Activated naive CD8-positive, alpha-beta T cell treated with anti-CD3 and anti-CD28 coated beads, Interleukin-2, amount 50 U/mL, for 24 hours (primary cell): ENCODE measurements at regions not wholly inside any gene's neighbourhood (a gene's known extent, or its start where the extent isn't known, plus 50 kb on each side); places are given as distances from the start of the nearest gene placed in this dataset.

Source experiments
- ATAC-seq: fragments of 150-1000 bp; cut with Tn5 transposase; one replicate; pipeline ENCODE4 v1.10.0; 2021
- DNase-seq: peaks from one replicate; pipeline ENCODE4 v3.0.0; 2021
- H3K27ac Mint-ChIP-seq: one replicate; pipeline ENCODE4 v1.8.0; 2021; ENCODE audit warnings: mild to moderate bottlenecking, mixed read lengths
- H3K27me3 Mint-ChIP-seq: one replicate; pipeline ENCODE4 v1.8.0; 2021; ENCODE audit warnings: mixed read lengths
- H3K36me3 Mint-ChIP-seq: one replicate; pipeline ENCODE4 v1.8.0; 2021; ENCODE audit warnings: low read depth, mixed read lengths
- H3K4me1 Mint-ChIP-seq: one replicate; pipeline ENCODE4 v1.8.0; 2021; ENCODE audit warnings: mixed read lengths
- H3K4me3 Mint-ChIP-seq: one replicate; pipeline ENCODE4 v1.8.0; 2021; ENCODE audit warnings: mild to moderate bottlenecking, moderate library complexity, mixed read lengths
- H3K9me3 Mint-ChIP-seq: one replicate; pipeline ENCODE4 v1.8.0; 2021; ENCODE audit warnings: mixed read lengths

- DNase-seq = no peak
- Mint-ChIP-seq H3K36me3 (no peaks in the 10 kb centered on the region), H3K27ac (no peak overlapping the region), H3K27me3 (no peaks in the 10 kb centered on the region), H3K9me3 (peaks cover 4% of the 10 kb centered on the region), H3K4me1 (no peaks in the 10 kb centered on the region), H3K4me3 (no peak overlapping the region)
- ATAC-seq = no peak
These were observed 106.7 kb downstream of the FOXF2 start for GRCh38 chr6:1496092-1496491.

- DNase-seq = no peak
- peaks cover 4% of the 10 kb centered on the region for H3K9me3 Mint-ChIP-seq
- H3K4me1 Mint-ChIP-seq = no peaks in the 10 kb centered on the region
- H3K27ac Mint-ChIP-seq = no peak overlapping the region
- no peak for ATAC-seq
- H3K36me3 Mint-ChIP-seq = no peaks in the 10 kb centered on the region
- no peak overlapping the region for H3K4me3 Mint-ChIP-seq
- peaks cover 2% of the 10 kb centered on the region for H3K27me3 Mint-ChIP-seq
These were observed 107.7 kb downstream of the FOXF2 start for GRCh38 chr6:1496836-1497760.

GRCh38 chr6:1497761-1498105, 108.4 kb downstream of the FOXF2 start:
- Mint-ChIP-seq H3K36me3 (no peaks in the 10 kb centered on the region), H3K4me3 (no peak overlapping the region), H3K27me3 (peaks cover 2% of the 10 kb centered on the region)

GRCh38 chr6:1498491-1499113, 109.2 kb downstream of the FOXF2 start:
- Mint-ChIP-seq H3K27ac (no peak overlapping the region), H3K9me3 (peaks cover 4% of the 10 kb centered on the region), H3K27me3 (peaks cover 2% of the 10 kb centered on the region), H3K4me3 (no peak overlapping the region), H3K36me3 (no peaks in the 10 kb centered on the region), H3K4me1 (no peaks in the 10 kb centered on the region)
- ATAC-seq (no peak), DNase-seq (no peak)

More at GRCh38 chr6:1497761-1498105, 108.4 kb downstream of the FOXF2 start:
- DNase-seq = no peak
- peaks cover 4% of the 10 kb centered on the region for H3K9me3 Mint-ChIP-seq
- no peak for ATAC-seq
- no peak overlapping the region for H3K27ac Mint-ChIP-seq
- H3K4me1 Mint-ChIP-seq = no peaks in the 10 kb centered on the region

GRCh38 chr6:1499777-1500176, 109.9 kb upstream of the FOXC1 start:
- H3K27me3 Mint-ChIP-seq = peaks cover 2% of the 10 kb centered on the region
- H3K27ac Mint-ChIP-seq = no peak overlapping the region
- DNase-seq = no peak
- no peak overlapping the region for H3K4me3 Mint-ChIP-seq
- H3K36me3 Mint-ChIP-seq = no peaks in the 10 kb centered on the region
- H3K4me1 Mint-ChIP-seq = no peaks in the 10 kb centered on the region
- no peak for ATAC-seq
- H3K9me3 Mint-ChIP-seq = peaks cover 4% of the 10 kb centered on the region

- Mint-ChIP-seq H3K9me3 (peaks cover 4% of the 10 kb centered on the region), H3K27me3 (peaks cover 2% of the 10 kb centered on the region), H3K36me3 (no peaks in the 10 kb centered on the region), H3K4me3 (no peak overlapping the region), H3K4me1 (no peaks in the 10 kb centered on the region), H3K27ac (no peak overlapping the region)
- ATAC-seq = no peak
- DNase-seq = no peak
These were observed 108.8 kb upstream of the FOXC1 start for GRCh38 chr6:1500913-1501312.

GRCh38 chr6:1502041-1502440, 107.7 kb upstream of the FOXC1 start:
- DNase-seq (no peak), ATAC-seq (no peak)
- H3K4me3 Mint-ChIP-seq = no peak overlapping the region
- H3K27ac Mint-ChIP-seq = no peak overlapping the region
- H3K36me3 Mint-ChIP-seq = no peaks in the 10 kb centered on the region
- peaks cover 4% of the 10 kb centered on the region for H3K27me3 Mint-ChIP-seq
- no peaks in the 10 kb centered on the region for H3K4me1 Mint-ChIP-seq
- H3K9me3 Mint-ChIP-seq = no peaks in the 10 kb centered on the region

- no peak overlapping the region for H3K4me3 Mint-ChIP-seq
- DNase-seq = no peak
- no peak overlapping the region for H3K27ac Mint-ChIP-seq
- no peak for ATAC-seq
- no peaks in the 10 kb centered on the region for H3K9me3 Mint-ChIP-seq
- no peaks in the 10 kb centered on the region for H3K36me3 Mint-ChIP-seq
- peaks cover 8% of the 10 kb centered on the region for H3K27me3 Mint-ChIP-seq
- no peaks in the 10 kb centered on the region for H3K4me1 Mint-ChIP-seq
These were observed 105.9 kb upstream of the FOXC1 start for GRCh38 chr6:1503811-1504210.

- peaks cover 13% of the 10 kb centered on the region for H3K27me3 Mint-ChIP-seq
- no peak for ATAC-seq
- no peak for DNase-seq
- peaks cover 4% of the 10 kb centered on the region for H3K9me3 Mint-ChIP-seq
- no peaks in the 10 kb centered on the region for H3K4me1 Mint-ChIP-seq
- H3K36me3 Mint-ChIP-seq = no peaks in the 10 kb centered on the region
- H3K27ac Mint-ChIP-seq = no peak overlapping the region
- no peak overlapping the region for H3K4me3 Mint-ChIP-seq
These were observed 105.2 kb upstream of the FOXC1 start for GRCh38 chr6:1504465-1504864.

- Mint-ChIP-seq H3K36me3 (no peaks in the 10 kb centered on the region), H3K27ac (no peak overlapping the region), H3K4me1 (no peaks in the 10 kb centered on the region), H3K9me3 (peaks cover 4% of the 10 kb centered on the region), H3K4me3 (no peak overlapping the region), H3K27me3 (peaks cover 13% of the 10 kb centered on the region)
- no peak for DNase-seq
- no peak for ATAC-seq
These were observed 102.5 kb upstream of the FOXC1 start for GRCh38 chr6:1507251-1507650.

GRCh38 chr6:1509241-1509640, 100.5 kb upstream of the FOXC1 start:
- H3K36me3 Mint-ChIP-seq = no peaks in the 10 kb centered on the region
- ATAC-seq = no peak
- H3K4me3 Mint-ChIP-seq = no peak overlapping the region
- peaks cover 14% of the 10 kb centered on the region for H3K27me3 Mint-ChIP-seq
- DNase-seq = no peak
- no peaks in the 10 kb centered on the region for H3K4me1 Mint-ChIP-seq
- peaks cover 4% of the 10 kb centered on the region for H3K9me3 Mint-ChIP-seq
- no peak overlapping the region for H3K27ac Mint-ChIP-seq

GRCh38 chr6:1510239-1510638, 99.5 kb upstream of the FOXC1 start:
- Mint-ChIP-seq H3K4me1 (no peaks in the 10 kb centered on the region), H3K9me3 (peaks cover 4% of the 10 kb centered on the region), H3K27me3 (peaks cover 14% of the 10 kb centered on the region), H3K27ac (no peak overlapping the region), H3K4me3 (no peak overlapping the region), H3K36me3 (no peaks in the 10 kb centered on the region)
- ATAC-seq = no peak
- DNase-seq = no peak

GRCh38 chr6:1513215-1513780, 96.4 kb upstream of the FOXC1 start:
- Mint-ChIP-seq H3K27me3 (peaks cover 10% of the 10 kb centered on the region), H3K36me3 (no peaks in the 10 kb centered on the region)

GRCh38 chr6:1514078-1514477, 95.6 kb upstream of the FOXC1 start:
- DNase-seq (no peak), ATAC-seq (no peak)
- Mint-ChIP-seq H3K9me3 (peaks cover 3% of the 10 kb centered on the region), H3K36me3 (no peaks in the 10 kb centered on the region), H3K4me3 (no peak overlapping the region), H3K27me3 (peaks cover 8% of the 10 kb centered on the region), H3K4me1 (no peaks in the 10 kb centered on the region), H3K27ac (no peak overlapping the region)

More at GRCh38 chr6:1513215-1513780, 96.4 kb upstream of the FOXC1 start:
- ATAC-seq = no peak
- peaks cover 4% of the 10 kb centered on the region for H3K9me3 Mint-ChIP-seq
- H3K27ac Mint-ChIP-seq = no peak overlapping the region
- H3K4me3 Mint-ChIP-seq = no peak overlapping the region
- H3K4me1 Mint-ChIP-seq = no peaks in the 10 kb centered on the region
- DNase-seq = no peak

- DNase-seq = no peak
- Mint-ChIP-seq H3K27ac (no peak overlapping the region), H3K4me1 (no peaks in the 10 kb centered on the region), H3K27me3 (peaks cover 3% of the 10 kb centered on the region), H3K4me3 (no peak overlapping the region), H3K36me3 (no peaks in the 10 kb centered on the region), H3K9me3 (no peaks in the 10 kb centered on the region)
- ATAC-seq = no peak
These were observed 94.4 kb upstream of the FOXC1 start for GRCh38 chr6:1515280-1515679.
